Ishikawa (cell line): ENCODE measurements at regions not wholly inside any gene's neighbourhood (a gene's known extent, or its start where the extent isn't known, plus 50 kb on each side); places are given as distances from the start of the nearest gene placed in this dataset.

Experiments
- CEBPB ChIP-seq: IDR thresholded peaks from 2 replicates; pipeline ENCODE4 v1.6.1; 2012
- CREB1 ChIP-seq: IDR thresholded peaks from 2 replicates; pipeline ENCODE4 v1.6.1; 2012; ENCODE audit warnings: low read depth
- EGR1 ChIP-seq: IDR thresholded peaks from 2 replicates; pipeline ENCODE4 v1.6.1; 2012
- EP300 ChIP-seq: IDR thresholded peaks from 2 replicates; pipeline ENCODE4 v1.6.1; 2012; ENCODE audit warnings: borderline replicate concordance
- FOXM1 ChIP-seq: IDR thresholded peaks from 2 replicates; pipeline ENCODE4 v1.6.1; 2012; ENCODE audit warnings: low read depth, borderline replicate concordance
- NFIC ChIP-seq: IDR thresholded peaks from 2 replicates; pipeline ENCODE4 v1.6.1; 2012
- RAD21 ChIP-seq: IDR thresholded peaks from 2 replicates; pipeline ENCODE4 v1.6.1; 2012; ENCODE audit warnings: low read depth
- TAF1 ChIP-seq: IDR thresholded peaks from 2 replicates; pipeline ENCODE4 v1.6.1; 2012; ENCODE audit warnings: low read depth, mild to moderate bottlenecking
- TCF12 ChIP-seq: IDR thresholded peaks from 2 replicates; pipeline ENCODE4 v1.6.1; 2012; ENCODE audit warnings: low read depth
- TEAD4 ChIP-seq: IDR thresholded peaks from 2 replicates; pipeline ENCODE4 v1.6.1; 2012
- YY1 ChIP-seq: IDR thresholded peaks from 2 replicates; pipeline ENCODE4 v1.6.1; 2012; ENCODE audit warnings: low read depth
- ZBTB7A ChIP-seq: IDR thresholded peaks from 2 replicates; pipeline ENCODE4 v1.6.1; 2012; ENCODE audit warnings: low read depth
- TF ChIP-seq, protein P1 (sequence below): IDR thresholded peaks from 2 replicates; pipeline ENCODE4 v1.6.1; 2012
- TF ChIP-seq, protein P2 (sequence below): IDR thresholded peaks from 2 replicates; pipeline ENCODE4 v1.6.1; 2012
- TF ChIP-seq, protein P3 (sequence below): IDR thresholded peaks from 2 replicates; pipeline ENCODE4 v1.6.1; 2012; ENCODE audit warnings: low read depth, mild to moderate bottlenecking

DNA sequence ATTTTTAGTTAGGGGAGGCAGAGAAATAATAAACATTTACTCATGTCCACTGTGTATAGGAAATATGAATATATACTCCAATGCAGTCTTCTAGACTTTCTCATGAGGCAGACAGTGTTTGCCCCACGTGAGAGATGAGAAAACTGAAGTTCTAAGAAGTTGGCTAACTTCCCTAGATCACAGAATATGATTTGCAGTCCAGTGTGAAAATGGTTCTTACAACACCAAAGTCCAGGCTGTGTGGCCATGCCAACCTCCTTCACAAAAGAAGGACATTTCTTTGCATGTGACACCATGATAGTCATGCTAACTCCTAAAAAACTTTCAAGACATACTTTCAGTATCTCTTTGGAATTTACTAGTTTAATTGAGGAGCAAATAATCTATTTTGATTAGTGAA is 143.7 kb downstream of the IRS1 start:
- no peak for TF ChIP-seq TCF12

DNA sequence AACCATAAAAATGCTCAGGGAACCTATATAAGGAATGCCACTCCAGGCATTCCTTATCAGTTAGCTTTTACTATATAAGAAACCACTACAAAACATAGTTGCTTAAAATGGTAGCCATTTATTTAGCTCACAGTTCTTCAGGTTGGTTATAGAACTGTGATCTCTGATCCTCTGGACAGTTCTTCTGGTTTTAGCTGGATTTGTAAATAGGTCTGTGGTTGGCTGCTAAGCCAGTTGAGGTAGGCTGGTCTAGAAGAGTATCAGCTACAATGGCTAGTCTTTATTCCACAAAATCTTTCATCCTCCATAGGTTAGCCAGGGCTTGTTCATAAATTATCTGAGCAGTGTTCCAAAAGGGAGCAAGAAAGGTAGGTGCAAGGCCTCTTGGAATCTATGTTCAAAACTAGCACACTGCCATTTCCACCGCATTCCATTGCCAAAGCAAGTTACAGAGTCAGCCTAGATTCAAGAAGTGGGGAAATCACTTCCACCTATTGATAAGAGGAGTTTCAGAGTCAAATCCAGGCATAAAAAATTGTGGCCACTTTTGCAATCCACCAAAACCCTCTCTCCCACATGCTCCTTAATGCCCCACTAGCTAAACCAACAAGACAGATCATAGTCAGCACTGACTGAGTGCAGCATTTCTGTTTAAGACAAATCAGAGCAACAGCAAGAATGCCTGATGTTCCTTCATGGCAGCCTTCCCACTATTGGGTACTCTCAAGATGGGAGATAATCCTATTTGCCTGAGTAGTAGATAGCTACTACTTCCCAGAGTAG is 146.4 kb downstream of the IRS1 start:
- TF ChIP-seq, protein P1, sequence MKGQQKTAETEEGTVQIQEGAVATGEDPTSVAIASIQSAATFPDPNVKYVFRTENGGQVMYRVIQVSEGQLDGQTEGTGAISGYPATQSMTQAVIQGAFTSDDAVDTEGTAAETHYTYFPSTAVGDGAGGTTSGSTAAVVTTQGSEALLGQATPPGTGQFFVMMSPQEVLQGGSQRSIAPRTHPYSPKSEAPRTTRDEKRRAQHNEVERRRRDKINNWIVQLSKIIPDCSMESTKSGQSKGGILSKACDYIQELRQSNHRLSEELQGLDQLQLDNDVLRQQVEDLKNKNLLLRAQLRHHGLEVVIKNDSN, result no peak
- TF ChIP-seq, protein P2, sequence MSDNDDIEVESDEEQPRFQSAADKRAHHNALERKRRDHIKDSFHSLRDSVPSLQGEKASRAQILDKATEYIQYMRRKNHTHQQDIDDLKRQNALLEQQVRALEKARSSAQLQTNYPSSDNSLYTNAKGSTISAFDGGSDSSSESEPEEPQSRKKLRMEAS, result no peak
- TF ChIP-seq NFIC (no peak), EP300 (no peak), TAF1 (no peak), TEAD4 (no peak), ZBTB7A (no peak), RAD21 (no peak)
- TF ChIP-seq, protein P3, sequence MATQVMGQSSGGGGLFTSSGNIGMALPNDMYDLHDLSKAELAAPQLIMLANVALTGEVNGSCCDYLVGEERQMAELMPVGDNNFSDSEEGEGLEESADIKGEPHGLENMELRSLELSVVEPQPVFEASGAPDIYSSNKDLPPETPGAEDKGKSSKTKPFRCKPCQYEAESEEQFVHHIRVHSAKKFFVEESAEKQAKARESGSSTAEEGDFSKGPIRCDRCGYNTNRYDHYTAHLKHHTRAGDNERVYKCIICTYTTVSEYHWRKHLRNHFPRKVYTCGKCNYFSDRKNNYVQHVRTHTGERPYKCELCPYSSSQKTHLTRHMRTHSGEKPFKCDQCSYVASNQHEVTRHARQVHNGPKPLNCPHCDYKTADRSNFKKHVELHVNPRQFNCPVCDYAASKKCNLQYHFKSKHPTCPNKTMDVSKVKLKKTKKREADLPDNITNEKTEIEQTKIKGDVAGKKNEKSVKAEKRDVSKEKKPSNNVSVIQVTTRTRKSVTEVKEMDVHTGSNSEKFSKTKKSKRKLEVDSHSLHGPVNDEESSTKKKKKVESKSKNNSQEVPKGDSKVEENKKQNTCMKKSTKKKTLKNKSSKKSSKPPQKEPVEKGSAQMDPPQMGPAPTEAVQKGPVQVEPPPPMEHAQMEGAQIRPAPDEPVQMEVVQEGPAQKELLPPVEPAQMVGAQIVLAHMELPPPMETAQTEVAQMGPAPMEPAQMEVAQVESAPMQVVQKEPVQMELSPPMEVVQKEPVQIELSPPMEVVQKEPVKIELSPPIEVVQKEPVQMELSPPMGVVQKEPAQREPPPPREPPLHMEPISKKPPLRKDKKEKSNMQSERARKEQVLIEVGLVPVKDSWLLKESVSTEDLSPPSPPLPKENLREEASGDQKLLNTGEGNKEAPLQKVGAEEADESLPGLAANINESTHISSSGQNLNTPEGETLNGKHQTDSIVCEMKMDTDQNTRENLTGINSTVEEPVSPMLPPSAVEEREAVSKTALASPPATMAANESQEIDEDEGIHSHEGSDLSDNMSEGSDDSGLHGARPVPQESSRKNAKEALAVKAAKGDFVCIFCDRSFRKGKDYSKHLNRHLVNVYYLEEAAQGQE, result no peak

DNA sequence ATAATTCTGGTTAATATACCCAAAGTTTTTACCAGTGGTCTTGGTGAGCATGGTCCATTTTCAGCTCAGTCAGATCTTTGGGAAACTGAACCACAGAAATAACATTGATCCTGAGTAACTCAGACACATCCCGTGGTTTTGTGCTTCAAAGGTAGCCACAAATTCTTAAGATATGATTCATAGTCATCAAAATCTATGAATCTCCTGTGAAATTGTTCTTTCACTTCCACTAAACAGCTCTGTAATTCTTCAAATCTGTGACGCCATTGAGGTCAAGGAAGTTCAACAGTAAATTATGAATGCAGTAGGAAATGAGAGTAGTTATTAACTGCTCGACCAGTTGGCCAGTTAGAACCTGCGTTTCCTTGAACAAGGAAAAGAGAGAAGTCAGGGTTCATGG is 147.3 kb downstream of the IRS1 start:
- peak; percentile 31; the same call in 1 of the 2 replicates for TF ChIP-seq NFIC
- TF ChIP-seq TCF12, result peak; percentile 65; the same call in 1 of the 2 replicates
- TF ChIP-seq YY1, result no peak
- TF ChIP-seq CREB1, result no peak
- no peak for TF ChIP-seq CEBPB
- TF ChIP-seq RAD21, result no peak
- TF ChIP-seq TEAD4, result peak; percentile 60
- TF ChIP-seq EP300, result peak; percentile 73
- no peak; the same call in 1 of the 2 replicates for TF ChIP-seq FOXM1
- TF ChIP-seq TAF1, result no peak

DNA sequence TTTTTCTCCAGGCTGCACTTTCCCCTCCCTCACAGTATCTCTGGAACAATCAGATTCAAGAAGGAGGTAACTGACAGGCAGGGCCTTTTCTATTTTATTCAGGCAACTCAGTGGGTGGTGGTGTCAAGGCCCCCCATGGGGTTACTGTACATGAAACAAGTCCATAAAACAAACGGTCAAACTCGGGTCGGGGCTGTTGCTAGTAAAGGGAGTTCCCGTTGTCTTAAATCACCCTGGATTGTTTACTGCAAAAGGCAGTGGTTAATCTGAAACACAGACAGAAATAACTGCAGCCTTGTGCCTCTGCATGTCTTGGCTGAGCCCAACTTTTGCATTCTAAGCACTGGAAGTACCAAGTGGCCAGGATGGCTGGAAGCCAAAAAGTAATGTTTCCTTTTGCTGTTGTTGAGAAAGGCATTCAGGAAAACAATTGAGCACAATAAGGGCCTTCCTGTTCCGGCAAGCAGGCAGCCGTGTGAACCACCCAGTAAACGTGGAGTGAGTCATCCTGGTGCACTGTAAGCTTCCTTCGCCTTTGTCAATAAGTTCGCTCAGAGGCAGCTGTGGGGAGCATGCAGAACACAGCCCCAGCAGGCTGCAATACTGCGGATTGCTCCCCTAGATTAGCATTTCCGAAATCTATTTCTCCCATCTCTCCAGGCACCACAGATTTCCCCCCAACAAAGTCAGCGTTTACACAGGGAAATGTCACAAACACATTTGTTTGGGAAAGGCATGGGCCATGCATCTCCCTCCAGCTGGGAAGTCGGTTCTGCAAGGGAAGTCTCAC is 149.6 kb downstream of the IRS1 start:
- TF ChIP-seq TEAD4 (peak; percentile 71), EP300 (peak; percentile 90), CEBPB (peak; percentile 71), NFIC (peak; percentile 96), FOXM1 (peak; percentile 83), CREB1 (no peak), TCF12 (peak; percentile 87), RAD21 (no peak; the same call in 1 of the 2 replicates), EGR1 (no peak), YY1 (peak; percentile 24; the same call in 1 of the 2 replicates)
- TF ChIP-seq, protein P3, result no peak
- TF ChIP-seq, protein P2, result peak; percentile 82
- TF ChIP-seq, protein P1, result 0 out of 2 replicates have a peak, but pooled peaks have one; percentile 19

DNA sequence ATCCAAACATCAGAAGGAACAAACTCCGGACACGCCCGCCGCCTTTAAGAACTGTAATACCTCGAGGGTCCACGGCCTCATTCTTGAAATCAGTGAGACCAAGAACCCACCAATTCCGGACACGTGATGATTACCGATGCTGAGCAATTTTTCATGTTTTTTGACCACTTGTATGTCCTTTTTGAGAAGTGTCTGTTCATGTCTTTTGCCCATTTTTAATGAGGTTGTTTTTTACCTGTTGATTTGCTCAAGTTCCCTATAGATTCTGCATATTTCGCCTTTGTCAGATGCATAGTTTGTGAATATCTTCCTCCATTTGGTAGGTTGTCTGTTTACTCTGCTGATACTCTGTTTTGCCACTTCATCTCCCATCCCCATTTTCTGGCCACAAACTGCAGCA is 150.4 kb downstream of the IRS1 start:
- 0 out of 2 replicates have a peak, but pooled peaks have one; percentile 25 for TF ChIP-seq TAF1
- TF ChIP-seq, protein P1, result peak; percentile 5; the same call in 1 of the 2 replicates
- TF ChIP-seq EP300, result no peak
- TF ChIP-seq ZBTB7A, result no peak
- TF ChIP-seq TEAD4, result no peak
- no peak for TF ChIP-seq CREB1
- TF ChIP-seq NFIC, result no peak
